HUDEP-2 (cell line): ENCODE measurements at regions not wholly inside any gene's neighbourhood (a gene's known extent, or its start where the extent isn't known, plus 50 kb on each side); places are given as distances from the start of the nearest gene placed in this dataset.

ENCODE experiments used
- DNase-seq, 76 experiments: peaks; one replicate each; lab custom pipeline; 2025; ENCODE audit not compliant: unreplicated experiment in 76 of 76; lab: John Stamatoyannopoulos, UW

DNA sequence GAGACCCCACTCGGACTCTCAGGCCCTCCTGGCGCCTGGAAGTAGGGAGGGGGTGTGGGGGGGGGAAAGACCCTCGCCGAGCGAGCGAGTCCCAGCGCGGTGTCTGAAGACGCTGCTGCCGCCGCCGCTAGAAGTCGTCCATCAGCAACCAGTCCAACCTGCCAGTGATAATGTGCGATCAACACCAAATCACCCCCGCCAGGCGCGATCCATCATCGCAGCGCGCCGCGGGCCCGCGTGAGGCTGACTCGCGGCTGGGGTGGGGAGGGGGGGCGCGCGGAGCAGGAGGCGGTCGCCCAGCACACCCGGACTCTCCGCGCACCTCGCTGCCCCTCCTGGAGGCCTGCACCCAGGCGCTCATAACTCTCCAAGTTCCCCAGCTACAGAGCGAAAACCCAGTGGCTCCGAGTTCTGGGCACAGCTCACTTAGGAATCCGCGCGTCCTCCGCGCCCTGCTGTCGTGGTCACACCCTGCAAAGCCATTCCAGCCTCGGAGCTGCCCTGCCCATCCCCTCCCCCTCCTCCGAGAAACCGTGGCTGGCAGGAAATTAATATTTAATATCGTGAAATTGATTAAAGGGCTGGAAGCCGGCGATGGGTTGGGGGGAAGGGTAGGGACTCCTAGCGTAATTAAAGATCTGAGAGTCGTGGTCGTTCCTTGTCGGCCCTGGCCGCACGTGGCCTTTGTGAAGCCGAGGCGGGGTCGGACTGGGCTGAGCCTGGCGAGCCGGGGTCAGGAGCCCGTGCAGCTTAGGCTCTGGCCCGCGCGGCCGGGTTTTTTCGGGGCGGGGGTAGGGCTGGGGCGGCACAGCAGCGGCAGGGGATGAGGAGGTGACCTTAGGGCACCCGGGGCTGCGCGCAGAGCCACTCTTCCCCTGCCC is 58.1 kb upstream of the BCOR start:
- peak in 5 of 76 experiments; percentile 1 to 43 (median 22) for DNase-seq

DNA sequence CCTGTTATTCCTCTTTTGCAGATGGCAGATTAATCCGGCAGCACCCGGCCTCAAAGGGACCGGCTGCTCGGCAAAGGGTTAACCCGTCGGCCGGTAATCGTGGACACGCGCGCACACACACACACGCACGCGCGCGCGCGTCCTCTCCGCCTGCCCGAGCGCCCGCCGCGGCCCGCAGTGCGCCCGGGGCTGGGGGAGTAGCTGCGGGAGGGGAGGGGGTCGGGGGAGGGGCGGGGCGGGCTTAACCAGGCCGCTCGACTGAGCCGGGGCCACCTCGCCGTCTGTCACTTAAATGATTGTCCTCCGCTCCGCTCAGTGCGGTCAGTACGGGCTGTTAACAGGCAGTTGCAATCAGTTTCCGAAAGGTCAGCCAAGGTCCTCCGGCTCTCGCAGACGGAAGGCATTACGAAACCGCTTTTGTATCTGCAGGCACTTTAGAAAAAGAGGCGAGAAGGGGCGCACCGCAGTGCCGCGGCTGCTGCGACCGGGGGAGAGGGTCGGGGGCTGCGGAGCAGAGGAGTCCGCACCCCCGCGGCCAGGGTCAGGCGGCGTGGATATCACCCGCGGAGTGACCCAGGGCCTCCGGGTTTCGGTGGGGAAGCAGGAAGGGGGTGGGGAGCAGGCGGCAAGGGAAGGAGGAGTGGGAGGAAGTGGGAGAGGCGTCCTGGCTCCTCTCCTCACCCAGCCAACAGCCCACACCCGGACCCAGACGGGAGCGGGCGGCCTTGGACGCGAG is 57.3 kb upstream of the BCOR start:
- DNase-seq: peak in 48 of 76 experiments; percentile 0 to 55 (median 20)

DNA sequence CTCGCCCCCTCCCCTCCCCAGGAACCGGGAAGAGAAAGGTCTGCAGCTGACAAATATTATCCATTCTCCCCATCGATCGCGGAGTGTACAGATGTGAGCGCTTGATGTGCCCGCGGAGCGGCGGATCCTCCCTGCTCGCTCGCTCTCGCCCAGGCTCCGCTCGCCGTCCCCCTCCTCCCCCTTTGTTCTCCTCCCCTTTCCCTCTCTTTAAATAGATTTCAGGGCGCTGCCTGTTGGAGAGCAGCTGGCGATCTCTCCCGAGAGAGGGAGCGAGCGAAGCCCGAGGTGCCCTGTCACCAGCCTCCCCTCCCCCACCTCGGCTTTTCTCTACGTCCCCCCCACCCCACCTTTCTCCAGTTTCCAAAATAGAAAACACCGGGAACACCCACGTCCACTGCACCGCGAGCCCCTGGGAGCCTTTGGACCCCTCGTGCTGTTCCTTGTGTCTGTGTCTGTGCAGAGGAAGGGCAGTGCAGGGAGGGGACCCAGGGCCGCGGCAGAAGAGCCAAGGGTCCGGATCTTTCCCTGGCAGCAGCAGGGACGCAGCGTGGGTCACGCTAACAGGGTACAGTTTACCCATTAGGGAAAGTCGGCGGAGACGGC is 56.6 kb upstream of the BCOR start:
- DNase-seq: peak in 15 of 76 experiments; percentile 0 to 24 (median 4)

GRCh38 chrX:40153345-40154249 is 55.8 kb upstream of the BCOR start:
- peak in 26 of 76 experiments; percentile 0 to 24 (median 8) for DNase-seq

GRCh38 chrX:40152741-40153344 is 55.1 kb upstream of the BCOR start:
- peak in 6 of 76 experiments; percentile 0 to 27 (median 6) for DNase-seq

- DNase-seq: peak in 51 of 76 experiments; percentile 0 to 51 (median 18)
These were observed 54.5 kb upstream of the BCOR start for GRCh38 chrX:40152173-40152711.

DNA sequence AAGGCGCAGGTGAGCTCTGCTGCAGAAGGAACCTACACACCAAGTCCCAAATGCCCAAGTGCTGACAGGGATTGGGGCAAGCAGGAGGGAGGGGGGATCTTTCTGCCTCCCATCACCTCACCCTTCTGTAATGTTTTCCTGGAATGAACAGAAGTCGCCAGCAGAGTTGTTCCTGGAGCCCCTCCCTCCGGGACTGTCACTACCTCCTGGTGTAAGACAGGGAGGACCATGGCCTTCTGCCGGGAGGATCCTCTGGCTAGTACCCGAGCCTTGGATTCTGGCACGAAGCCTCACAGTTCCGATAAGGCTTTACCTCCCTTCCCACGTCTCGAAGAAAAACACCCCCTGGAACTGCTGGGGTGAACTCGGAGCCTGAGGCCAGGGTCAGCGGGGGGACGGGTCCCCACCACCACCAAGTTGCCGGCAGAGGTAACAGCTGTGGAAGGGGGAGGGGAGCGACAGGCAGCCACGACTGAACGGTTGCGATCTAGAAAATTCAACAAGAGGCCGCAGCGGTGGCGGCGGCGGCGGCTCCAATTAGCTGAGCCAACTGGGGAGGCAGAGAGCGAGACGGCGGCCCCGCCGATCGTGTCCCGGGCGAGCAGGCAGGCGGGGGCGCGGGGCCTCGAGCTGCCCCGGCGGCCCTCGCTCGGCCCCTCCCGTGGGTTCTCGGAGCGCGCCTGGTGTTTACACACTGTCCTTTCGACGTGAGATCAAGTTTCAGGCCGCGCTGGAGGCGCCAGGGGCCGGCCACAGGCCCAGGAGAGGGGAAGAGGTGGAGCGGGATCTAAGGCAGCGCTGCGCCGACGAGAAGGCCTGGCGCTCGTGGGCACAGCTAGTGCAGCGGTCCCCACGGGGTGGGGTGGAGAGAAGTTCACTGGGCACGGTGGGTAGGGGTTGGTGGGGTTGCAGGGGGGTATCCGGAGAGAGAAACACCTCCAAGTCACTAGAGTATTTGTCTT is 53.7 kb upstream of the BCOR start:
- no peak for DNase-seq

DNA sequence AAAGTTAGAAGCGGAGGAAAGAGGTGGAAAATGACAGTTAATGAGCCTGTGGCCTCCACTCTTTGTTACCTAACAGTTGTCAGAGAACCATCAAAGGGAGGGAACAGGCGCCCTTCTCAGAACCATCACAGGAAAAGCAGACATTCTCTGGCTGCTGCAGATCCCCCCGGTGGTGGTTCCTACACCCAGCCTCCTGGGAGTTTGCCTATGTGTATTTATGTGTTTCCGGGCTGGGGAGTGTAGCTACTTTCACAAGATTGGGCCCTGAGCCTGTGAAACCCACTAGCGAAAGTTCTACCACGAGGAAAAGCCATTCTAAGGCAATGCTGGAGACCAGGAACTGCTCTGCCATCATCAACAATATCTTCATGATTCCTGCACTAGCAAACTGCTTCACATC is 52.7 kb upstream of the BCOR start:
- DNase-seq: peak in 4 of 76 experiments; percentile 2 to 6 (median 5)

DNA sequence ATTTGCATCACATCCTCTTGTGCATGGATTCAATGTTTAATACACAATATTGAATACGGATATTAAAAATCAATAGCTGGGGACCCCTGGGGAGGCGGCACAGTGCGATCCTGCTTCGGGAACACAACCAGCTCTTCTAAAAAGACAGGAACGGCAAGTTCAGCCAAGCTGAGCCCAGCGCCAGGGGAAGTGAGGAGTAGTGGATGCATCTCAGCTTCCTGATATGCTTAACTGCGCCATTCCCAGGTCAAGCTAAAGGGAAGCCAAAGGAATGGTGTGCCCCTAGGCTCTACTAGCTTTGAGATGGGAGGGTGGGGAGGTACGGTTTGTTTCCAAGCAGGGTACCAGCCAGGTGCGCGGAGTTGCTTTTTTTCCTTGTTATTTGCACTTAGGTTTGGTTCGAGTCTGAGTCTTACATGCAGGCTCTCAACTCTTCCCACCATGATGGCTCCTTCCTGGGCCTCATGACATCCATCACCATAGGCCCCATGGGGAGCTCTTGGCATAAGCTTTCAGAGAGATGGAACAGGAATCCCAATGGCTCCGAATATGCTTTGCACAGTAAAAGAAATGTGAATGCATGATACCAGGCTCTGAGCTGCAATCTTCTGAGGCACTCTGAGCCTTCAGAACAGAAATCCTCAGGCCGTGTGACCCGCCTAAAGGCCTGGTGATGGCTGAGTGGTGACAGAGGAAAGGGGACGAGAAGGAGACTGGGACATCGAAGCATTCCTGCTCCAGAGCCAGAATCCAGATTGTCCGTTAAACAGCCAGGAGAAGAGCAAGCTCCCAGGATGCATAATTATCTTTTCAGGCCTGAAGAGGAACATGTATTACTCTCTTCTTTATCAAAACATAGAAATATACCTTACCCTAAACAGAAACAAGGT is 51.8 kb upstream of the BCOR start:
- no peak for DNase-seq

- peak in 69 of 76 experiments; percentile 0 to 60 (median 26) for DNase-seq
These were observed 50.9 kb upstream of the BCOR start for GRCh38 chrX:40148385-40149285.

DNA sequence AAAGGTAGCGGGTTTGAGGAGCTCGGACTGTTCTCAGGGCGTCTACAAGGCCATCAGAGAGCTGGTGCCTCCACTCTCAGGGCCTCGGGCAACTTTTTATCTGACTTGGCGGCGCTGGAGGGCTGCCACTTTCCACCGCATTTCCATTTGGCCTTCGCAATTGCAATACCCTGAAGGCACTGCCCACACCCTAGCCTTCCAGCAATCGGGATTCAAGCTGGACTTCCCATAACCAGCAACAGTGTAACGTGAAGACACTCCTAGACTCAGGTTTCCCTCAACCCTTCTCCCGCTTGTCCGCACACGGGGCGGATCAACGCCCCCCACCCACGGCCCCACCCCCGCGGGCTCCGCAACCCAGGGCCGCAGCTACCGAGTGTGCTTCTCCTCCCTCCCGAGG is 50.2 kb upstream of the BCOR start:
- peak in 41 of 76 experiments; percentile 0 to 39 (median 14) for DNase-seq
